Gastroesophageal sphincter (tissue), 3 donors: ENCODE measurements at regions not wholly inside any gene's neighbourhood (a gene's known extent, or its start where the extent isn't known, plus 50 kb on each side); places are given as distances from the start of the nearest gene placed in this dataset.

Source experiments
- CTCF ChIP-seq, 4 experiments: fragments of 200-600 bp in 2 of 4; fragments of 450-650 bp in 2 of 4; sonication (generic) in 1 of 4; IDR thresholded peaks; one replicate each; pipeline ENCODE4 v1.5.1; 2017 to 2019; ENCODE audit warnings: antibody characterized with exemption in 4 of 4, mild to moderate bottlenecking in 2 of 4, moderate library complexity in 2 of 4
- POLR2A ChIP-seq, 2 donors: fragments of 450-650 bp; IDR thresholded peaks; one replicate each; pipeline ENCODE4 v1.6.1; 2017; ENCODE audit warnings: antibody characterized with exemption in 2 of 2, mild to moderate bottlenecking in 2 of 2, moderate library complexity in 1 of 2

GRCh38 chr2:207409517-207409916 lies 120.2 kb upstream of the CREB1 start:
- TF ChIP-seq POLR2A (IDR thresholded peaks at IDR 0.05), result no peak
- TF ChIP-seq CTCF (IDR thresholded peaks at IDR 0.05), result no peak
